ENCODE measurements at regions not wholly inside any gene's neighbourhood (a gene's known extent, or its start where the extent isn't known, plus 50 kb on each side); places are given as distances from the start of the nearest gene placed in this dataset.

DNA sequence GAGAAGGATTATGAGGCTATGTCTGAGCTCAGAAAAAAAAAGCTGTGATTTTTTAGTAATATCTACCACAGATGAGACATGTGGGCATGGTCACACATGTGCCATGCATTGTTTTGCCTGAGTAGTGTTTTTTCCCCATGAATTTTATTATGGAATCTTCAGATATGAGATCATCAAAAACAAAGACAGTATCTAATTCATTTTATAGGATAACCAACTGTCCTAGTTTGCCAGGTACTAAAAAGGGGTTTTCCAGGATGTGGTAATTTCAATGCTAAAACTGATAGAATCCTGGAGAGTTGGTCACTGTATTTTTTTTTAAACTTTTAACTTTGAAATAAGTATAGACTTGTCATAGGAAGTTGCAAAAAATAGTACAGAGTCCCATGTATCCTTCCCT, 127.4 kb upstream of the MAP3K7 start:
- Histone ChIP-seq H3K36me3 (ENCODE audit: control insufficient read depth, insufficient read depth, low read length) (no peaks in the 10 kb centered on the region), H3K4me1 (ENCODE audit: control insufficient read depth, insufficient read depth, low read length) (no peaks in the 10 kb centered on the region), H3K4me3 (ENCODE audit: low read length) (no peak overlapping the region), H3K9me3 (ENCODE audit: control insufficient read depth, low read depth, low read length) (no peaks in the 10 kb centered on the region), H3K27me3 (ENCODE audit: control insufficient read depth, insufficient read depth, low read length) (peaks cover 2% of the 10 kb centered on the region), H3K27ac (ENCODE audit: low read length) (no peak overlapping the region)
- no peak for DNase-seq

DNA sequence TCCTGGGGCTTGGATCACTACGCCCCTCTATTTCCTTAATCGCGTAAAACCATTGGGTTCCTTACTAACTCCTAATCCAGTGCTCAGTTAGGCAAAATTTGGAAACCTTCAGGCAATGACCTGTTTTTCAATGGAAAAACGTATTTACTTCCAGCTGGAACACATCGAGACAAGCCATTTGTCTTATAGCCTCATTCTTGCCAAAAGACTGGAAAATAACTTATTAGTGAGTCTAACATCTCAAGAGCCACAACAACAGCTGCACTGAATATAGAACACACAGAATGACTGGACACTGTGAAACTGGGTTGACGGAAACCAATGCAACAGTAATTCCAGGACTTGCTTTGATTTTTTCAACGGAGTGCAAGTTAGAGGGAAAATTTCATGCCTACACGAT, 125.2 kb upstream of the MAP3K7 start:
- DNase-seq, result no peak

DNA sequence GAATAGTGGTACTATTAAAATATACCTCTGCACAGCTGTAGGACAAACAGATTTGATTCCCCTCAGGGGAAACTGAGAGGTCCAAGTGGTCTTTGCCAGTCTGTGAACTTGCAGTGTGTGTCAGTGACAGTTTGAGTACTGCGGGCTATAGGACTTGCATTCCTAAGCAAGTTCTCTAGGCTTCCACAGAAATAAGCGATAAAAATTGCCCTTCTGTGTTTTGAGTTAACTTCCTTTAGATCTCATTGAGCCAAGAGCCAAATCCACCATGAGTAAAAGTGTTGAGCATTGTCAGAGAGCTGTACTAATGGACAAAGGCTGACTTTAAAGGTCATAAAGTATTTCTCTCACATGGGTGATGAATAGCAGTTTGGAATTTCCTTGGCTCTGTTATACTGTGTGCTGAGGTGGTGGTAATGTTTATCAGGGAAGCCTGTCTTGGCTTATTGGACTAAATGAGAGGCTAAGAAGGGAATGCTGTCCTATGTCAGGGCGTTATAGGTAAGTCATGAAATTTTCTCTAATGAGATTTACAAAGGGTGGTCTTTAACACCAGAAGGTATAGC, 122.6 kb upstream of the MAP3K7 start:
- no peaks in the 10 kb centered on the region for H3K36me3 ChIP-seq (ENCODE audit: control insufficient read depth, insufficient read depth, low read length)
- WGBS (ENCODE audit: insufficient coverage, low lambda C conversion rate), result no CpG with 5 or more reads among the region's 3 CpGs
- H3K27ac ChIP-seq (ENCODE audit: low read length), result no peak overlapping the region
- H3K4me1 ChIP-seq (ENCODE audit: control insufficient read depth, insufficient read depth, low read length), result no peaks in the 10 kb centered on the region
- no peaks in the 10 kb centered on the region for H3K27me3 ChIP-seq (ENCODE audit: control insufficient read depth, insufficient read depth, low read length)
- no peak overlapping the region for H3K4me3 ChIP-seq (ENCODE audit: low read length)
- H3K9me3 ChIP-seq (ENCODE audit: control insufficient read depth, low read depth, low read length), result no peaks in the 10 kb centered on the region
- DNase-seq, result no peak

More for the DNA sequence above, 125.2 kb upstream of the MAP3K7 start:
- H3K4me1 ChIP-seq (ENCODE audit: control insufficient read depth, insufficient read depth, low read length), result no peaks in the 10 kb centered on the region
- H3K9me3 ChIP-seq (ENCODE audit: control insufficient read depth, low read depth, low read length), result no peaks in the 10 kb centered on the region
- no peak overlapping the region for H3K4me3 ChIP-seq (ENCODE audit: low read length)
- H3K36me3 ChIP-seq (ENCODE audit: control insufficient read depth, insufficient read depth, low read length), result no peaks in the 10 kb centered on the region
- WGBS (ENCODE audit: insufficient coverage, low lambda C conversion rate), result 73% methylated on average over 2 of the region's 8 CpGs
- no peak overlapping the region for H3K27ac ChIP-seq (ENCODE audit: low read length)
- H3K27me3 ChIP-seq (ENCODE audit: control insufficient read depth, insufficient read depth, low read length), result no peaks in the 10 kb centered on the region

DNA sequence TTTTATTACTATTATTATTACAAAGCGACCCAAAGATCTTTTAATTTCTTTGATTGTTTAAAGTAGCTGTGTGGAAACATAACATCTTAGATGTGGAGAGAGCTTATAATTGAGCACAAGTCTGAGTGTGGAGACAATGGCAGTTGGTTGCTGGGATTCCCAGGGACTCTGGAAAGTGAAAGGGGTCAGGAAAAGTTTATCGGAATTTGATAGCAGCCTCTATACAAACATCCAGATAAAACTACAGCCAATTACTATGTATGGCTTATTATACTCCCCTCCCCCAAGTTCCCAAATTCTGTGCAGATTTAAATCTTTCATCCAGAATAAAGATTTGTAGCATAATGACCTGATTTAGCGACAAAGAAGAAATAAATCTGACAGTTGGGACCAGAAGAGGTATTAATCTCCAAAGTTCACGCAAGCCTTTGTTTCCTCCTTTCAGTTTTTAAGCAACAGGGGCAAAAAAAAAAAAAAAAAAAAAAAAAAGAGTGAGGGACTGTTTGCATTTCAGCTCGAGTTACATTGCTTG, 121.4 kb upstream of the MAP3K7 start:
- no peak for DNase-seq
- H3K4me3 ChIP-seq (ENCODE audit: low read length), result no peak overlapping the region
- H3K36me3 ChIP-seq (ENCODE audit: control insufficient read depth, insufficient read depth, low read length), result no peaks in the 10 kb centered on the region
- no peak overlapping the region for H3K27ac ChIP-seq (ENCODE audit: low read length)
- H3K9me3 ChIP-seq (ENCODE audit: control insufficient read depth, low read depth, low read length), result no peaks in the 10 kb centered on the region
- WGBS (ENCODE audit: insufficient coverage, low lambda C conversion rate), result 54% methylated on average over 2 of the region's 5 CpGs
- H3K27me3 ChIP-seq (ENCODE audit: control insufficient read depth, insufficient read depth, low read length), result no peaks in the 10 kb centered on the region
- H3K4me1 ChIP-seq (ENCODE audit: control insufficient read depth, insufficient read depth, low read length), result no peaks in the 10 kb centered on the region

DNA sequence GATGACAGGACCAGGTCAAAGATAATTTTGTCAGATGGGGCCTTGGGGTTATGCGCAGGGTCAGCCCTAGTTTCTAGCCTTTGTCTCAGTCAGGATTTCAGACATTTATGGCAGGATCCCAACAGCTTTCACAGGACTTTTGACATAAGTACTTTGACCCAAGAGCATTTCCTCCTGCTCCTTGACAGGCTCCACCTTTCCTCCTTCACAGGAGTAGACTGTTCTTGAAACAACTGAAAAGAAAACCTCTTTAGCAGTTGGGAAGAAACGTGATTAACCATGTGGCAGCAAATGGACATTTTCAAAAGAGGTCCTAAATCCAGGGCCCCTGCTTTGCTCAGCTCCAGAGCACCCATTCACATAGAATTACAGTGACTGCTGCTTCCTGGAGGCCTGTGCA, 120.4 kb upstream of the MAP3K7 start:
- no peaks in the 10 kb centered on the region for H3K36me3 ChIP-seq (ENCODE audit: control insufficient read depth, insufficient read depth, low read length)
- H3K4me1 ChIP-seq (ENCODE audit: control insufficient read depth, insufficient read depth, low read length), result no peaks in the 10 kb centered on the region
- peak; percentile 4 to 48 for DNase-seq
- no peaks in the 10 kb centered on the region for H3K27me3 ChIP-seq (ENCODE audit: control insufficient read depth, insufficient read depth, low read length)
- no CpG with 5 or more reads among the region's 2 CpGs for WGBS (ENCODE audit: insufficient coverage, low lambda C conversion rate)
- H3K27ac ChIP-seq (ENCODE audit: low read length), result no peak overlapping the region
- no peaks in the 10 kb centered on the region for H3K9me3 ChIP-seq (ENCODE audit: control insufficient read depth, low read depth, low read length)
- no peak overlapping the region for H3K4me3 ChIP-seq (ENCODE audit: low read length)

DNA sequence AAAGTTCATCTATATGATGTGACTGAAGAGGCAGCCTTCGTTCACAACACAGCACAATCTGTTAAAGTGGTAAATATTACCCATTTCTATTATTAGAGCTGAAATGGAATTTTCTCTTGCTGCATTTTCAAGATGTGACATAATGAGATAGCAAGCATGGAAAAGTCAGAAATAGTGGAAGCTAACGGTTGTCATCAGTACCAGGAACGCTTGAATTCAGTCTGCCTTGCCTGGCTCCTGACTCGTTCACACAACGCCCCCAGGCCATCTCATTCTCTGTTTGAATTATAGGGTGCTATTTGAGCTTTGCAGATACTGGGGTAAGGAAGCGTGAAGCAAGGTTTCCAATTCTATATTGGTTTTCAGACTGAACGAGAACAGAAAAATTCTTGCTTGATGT, 116.5 kb upstream of the MAP3K7 start:
- H3K27me3 ChIP-seq (ENCODE audit: control insufficient read depth, insufficient read depth, low read length), result no peaks in the 10 kb centered on the region
- H3K36me3 ChIP-seq (ENCODE audit: control insufficient read depth, insufficient read depth, low read length), result no peaks in the 10 kb centered on the region
- H3K4me1 ChIP-seq (ENCODE audit: control insufficient read depth, insufficient read depth, low read length), result no peaks in the 10 kb centered on the region
- no peak overlapping the region for H3K4me3 ChIP-seq (ENCODE audit: low read length)
- no peak overlapping the region for H3K27ac ChIP-seq (ENCODE audit: low read length)
- H3K9me3 ChIP-seq (ENCODE audit: control insufficient read depth, low read depth, low read length), result no peaks in the 10 kb centered on the region
- whole genome bisulfite sequencing (ENCODE audit: insufficient coverage, low lambda C conversion rate), result 100% methylated on average over 2 of the region's 7 CpGs
- DNase-seq, result no peak

DNA sequence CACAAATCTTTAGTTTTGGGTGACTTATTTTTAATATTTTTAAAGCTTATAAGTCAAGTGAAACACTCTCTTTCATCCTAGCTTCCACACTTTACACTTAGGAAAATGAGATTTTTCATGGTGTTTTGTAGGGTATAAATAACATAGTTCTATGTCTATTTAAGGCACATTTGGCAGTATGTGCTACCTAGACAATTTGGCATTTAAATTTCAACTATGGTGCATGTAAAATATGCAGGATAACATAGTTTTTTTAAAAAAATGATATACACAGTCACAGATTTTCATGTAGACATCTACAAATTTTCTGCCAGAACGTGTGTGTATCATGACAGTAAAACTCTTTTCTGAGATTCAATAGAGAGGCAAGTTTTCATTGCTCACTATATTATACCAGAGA, 115.1 kb upstream of the MAP3K7 start:
- Histone ChIP-seq H3K4me3 (ENCODE audit: low read length) (no peak overlapping the region), H3K4me1 (ENCODE audit: control insufficient read depth, insufficient read depth, low read length) (no peaks in the 10 kb centered on the region), H3K9me3 (ENCODE audit: control insufficient read depth, low read depth, low read length) (no peaks in the 10 kb centered on the region), H3K36me3 (ENCODE audit: control insufficient read depth, insufficient read depth, low read length) (no peaks in the 10 kb centered on the region), H3K27ac (ENCODE audit: low read length) (no peak overlapping the region), H3K27me3 (ENCODE audit: control insufficient read depth, insufficient read depth, low read length) (no peaks in the 10 kb centered on the region)
- DNase-seq, result no peak
- no CpG with 5 or more reads among the region's 1 CpG for WGBS (ENCODE audit: insufficient coverage, low lambda C conversion rate)

DNA sequence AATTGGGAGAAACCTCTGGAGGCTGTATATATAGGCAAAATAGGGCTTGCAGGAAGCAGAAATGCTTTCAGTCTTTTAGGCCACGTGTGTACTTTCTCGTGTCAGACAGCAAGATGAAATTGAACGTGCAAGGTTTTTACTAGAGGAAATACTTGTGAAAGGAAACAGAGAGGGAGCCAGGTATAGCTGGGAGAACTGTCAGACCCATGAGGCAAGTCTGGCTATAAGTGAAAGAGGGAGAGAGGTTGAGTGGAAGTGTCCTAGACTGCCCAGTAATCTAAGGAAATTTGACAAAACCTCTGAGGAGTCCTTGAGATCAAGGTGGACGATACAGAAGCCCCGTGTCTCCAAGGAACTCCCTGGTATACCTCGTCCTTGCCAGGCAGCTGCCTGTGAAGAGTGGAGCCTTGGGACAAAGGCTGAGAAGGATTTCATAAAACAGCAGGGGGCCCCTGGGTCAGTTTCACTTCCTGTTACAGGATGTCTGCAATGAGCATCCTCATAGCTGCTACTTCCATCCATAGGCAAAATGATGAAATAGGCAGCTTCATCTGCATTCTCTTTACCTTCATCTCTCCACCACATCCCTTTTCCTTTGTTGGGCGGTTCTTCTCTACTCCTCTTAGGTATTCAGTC, 114.4 kb upstream of the MAP3K7 start:
- peak in 1 of 2 donors; percentile 17 for DNase-seq

DNA sequence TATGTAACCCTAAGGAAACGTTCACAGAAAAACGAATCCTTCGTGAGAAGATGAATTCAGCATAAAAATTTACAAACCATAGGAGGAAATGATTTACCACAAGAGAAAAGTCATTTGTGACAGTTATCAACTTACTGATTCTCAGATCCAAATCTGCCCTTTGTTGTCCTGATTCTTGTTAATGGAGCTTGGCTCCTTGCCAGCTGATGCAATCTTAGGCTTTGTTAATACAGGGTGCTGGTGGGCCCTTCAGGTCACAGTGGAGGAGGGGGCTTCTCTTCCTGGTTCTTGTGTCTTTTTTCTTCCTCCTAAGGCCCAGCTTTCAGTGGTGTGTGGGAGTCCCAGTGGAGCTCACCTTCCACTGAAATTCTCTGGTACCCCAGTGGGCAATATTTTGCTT, 108.4 kb upstream of the MAP3K7 start:
- WGBS (ENCODE audit: insufficient coverage, low lambda C conversion rate), result 90% methylated on average over 3 of the region's 3 CpGs

More for the DNA sequence above, 114.4 kb upstream of the MAP3K7 start:
- no peaks in the 10 kb centered on the region for H3K27me3 ChIP-seq (ENCODE audit: control insufficient read depth, insufficient read depth, low read length)
- H3K4me1 ChIP-seq (ENCODE audit: control insufficient read depth, insufficient read depth, low read length), result no peaks in the 10 kb centered on the region
- no peak overlapping the region for H3K4me3 ChIP-seq (ENCODE audit: low read length)
- H3K36me3 ChIP-seq (ENCODE audit: control insufficient read depth, insufficient read depth, low read length), result no peaks in the 10 kb centered on the region
- no peak overlapping the region for H3K27ac ChIP-seq (ENCODE audit: low read length)
- 65% methylated on average over 3 of the region's 7 CpGs for WGBS (ENCODE audit: insufficient coverage, low lambda C conversion rate)
- no peaks in the 10 kb centered on the region for H3K9me3 ChIP-seq (ENCODE audit: control insufficient read depth, low read depth, low read length)

DNA sequence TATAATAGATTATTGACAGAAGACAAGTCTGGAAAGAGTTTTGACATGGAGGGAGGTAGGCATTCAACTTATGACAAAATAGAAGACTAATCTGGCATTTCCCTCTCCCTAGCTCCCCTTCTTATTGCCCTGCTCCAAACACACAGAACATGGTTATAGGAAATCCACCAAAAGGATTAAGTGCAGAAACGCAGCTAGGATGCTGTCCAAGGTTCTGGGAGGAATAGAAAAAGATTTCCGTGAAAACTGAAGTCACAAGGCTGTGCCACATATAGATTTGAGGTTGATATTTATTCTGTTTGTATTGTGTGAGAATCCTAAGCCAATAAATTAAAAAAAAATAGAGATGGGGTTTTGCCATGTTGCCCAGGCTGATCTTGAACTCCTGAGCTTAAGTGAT, 107.9 kb upstream of the MAP3K7 start:
- peak in 1 of 2 donors; percentile 5 for DNase-seq
- H3K27ac ChIP-seq (ENCODE audit: low read length), result no peak overlapping the region
- H3K9me3 ChIP-seq (ENCODE audit: control insufficient read depth, low read depth, low read length), result no peaks in the 10 kb centered on the region
- H3K27me3 ChIP-seq (ENCODE audit: control insufficient read depth, insufficient read depth, low read length), result no peaks in the 10 kb centered on the region
- H3K4me1 ChIP-seq (ENCODE audit: control insufficient read depth, insufficient read depth, low read length), result no peaks in the 10 kb centered on the region
- no CpG with 5 or more reads among the region's 2 CpGs for WGBS (ENCODE audit: insufficient coverage, low lambda C conversion rate)
- H3K4me3 ChIP-seq (ENCODE audit: low read length), result no peak overlapping the region
- H3K36me3 ChIP-seq (ENCODE audit: control insufficient read depth, insufficient read depth, low read length), result no peaks in the 10 kb centered on the region

More for the DNA sequence above, 108.4 kb upstream of the MAP3K7 start:
- Histone ChIP-seq H3K4me1 (ENCODE audit: control insufficient read depth, insufficient read depth, low read length) (no peaks in the 10 kb centered on the region), H3K9me3 (ENCODE audit: control insufficient read depth, low read depth, low read length) (no peaks in the 10 kb centered on the region), H3K36me3 (ENCODE audit: control insufficient read depth, insufficient read depth, low read length) (no peaks in the 10 kb centered on the region), H3K4me3 (ENCODE audit: low read length) (no peak overlapping the region), H3K27me3 (ENCODE audit: control insufficient read depth, insufficient read depth, low read length) (no peaks in the 10 kb centered on the region), H3K27ac (ENCODE audit: low read length) (no peak overlapping the region)
- DNase-seq, result no peak

DNA sequence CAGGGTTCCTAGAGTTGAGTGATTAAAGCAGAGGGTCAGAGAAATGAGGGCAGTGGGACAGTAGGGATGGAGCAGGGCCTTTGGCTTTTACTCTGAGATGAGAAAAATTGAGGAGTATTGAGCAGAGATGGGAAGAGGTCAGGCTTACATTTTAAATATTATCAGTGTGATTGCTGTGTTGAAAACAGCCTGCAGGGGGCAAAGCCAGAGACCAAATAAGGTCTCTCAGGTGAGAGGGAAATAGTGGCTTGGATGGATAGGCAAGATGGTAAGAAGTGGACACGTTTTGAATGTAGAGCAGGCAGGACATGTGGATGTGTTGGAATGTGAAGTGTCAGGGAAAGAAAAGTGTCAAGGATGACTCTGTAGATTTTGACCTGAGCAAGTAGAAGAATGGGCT, 105.0 kb upstream of the MAP3K7 start:
- Histone ChIP-seq H3K4me3 (ENCODE audit: low read length) (no peak overlapping the region), H3K36me3 (ENCODE audit: control insufficient read depth, insufficient read depth, low read length) (no peaks in the 10 kb centered on the region), H3K9me3 (ENCODE audit: control insufficient read depth, low read depth, low read length) (no peaks in the 10 kb centered on the region), H3K4me1 (ENCODE audit: control insufficient read depth, insufficient read depth, low read length) (no peaks in the 10 kb centered on the region), H3K27ac (ENCODE audit: low read length) (no peak overlapping the region), H3K27me3 (ENCODE audit: control insufficient read depth, insufficient read depth, low read length) (no peaks in the 10 kb centered on the region)
- no peak for DNase-seq
- no CpG with 5 or more reads among the region's 1 CpG for WGBS (ENCODE audit: insufficient coverage, low lambda C conversion rate)

Measured in large intestine (tissue), 3 donors.